A549 (cell line): ENCODE measurements at regions not wholly inside any gene's neighbourhood (a gene's known extent, or its start where the extent isn't known, plus 50 kb on each side); places are given as distances from the start of the nearest gene placed in this dataset.

Experiments used
- ATAC-seq, 2 experiments: fragments of 200-7000 bp in 1 of 2; fragments of >200 bp in 1 of 2; cut with Nextera tagmentation in 1 of 2; cut with Tn5 transposase in 1 of 2; 3 replicates each; pipeline versions ENCODE4 v1.8.0 to v1.9.1; 2018 to 2020; ENCODE audit warnings: mild to moderate bottlenecking in 1 of 2, moderate library complexity in 1 of 2
- CTCF ChIA-PET: fragments of 300-600 bp; sonication (Branson Sonifier 250); formaldehyde crosslinking; extraction: SDS; loops from one replicate; lab custom pipeline; 2021; ENCODE audit warnings: antibody characterized with exemption, inconsistent platforms; lab: Yijun Ruan, JAX
- POLR2A ChIA-PET: fragments of 350-600 bp; formaldehyde crosslinking; extraction: SDS; loops from one replicate; lab custom pipeline; 2021; ENCODE audit warnings: antibody characterized with exemption, inconsistent platforms; lab: Yijun Ruan, JAX
- DNase-seq, 2 experiments: peaks; one replicate each; pipeline versions ENCODE4 v3.0.0 to v3.0.0-alpha.2; 2011 to 2016; ENCODE audit warnings: low read depth in 1 of 2, low spot score in 1 of 2
- FAIRE-seq: peaks from 2 replicates; lab custom pipeline; 2011; peaks lifted over from hg19 to GRCh38; lab: Jason Lieb, UNC
- H3K27ac ChIP-seq, 2 experiments: fragments of >200 bp; sonication (Bioruptor Twin); formaldehyde crosslinking; 3 replicates each; pipeline ENCODE4 v1.5.1; 2016 to 2017
- H3K4me1 ChIP-seq: fragments of >200 bp; sonication (Bioruptor Twin); formaldehyde crosslinking; 3 replicates; pipeline ENCODE4 v1.6.1; 2016
- H3K4me2 ChIP-seq: fragments of >200 bp; sonication (Bioruptor Twin); formaldehyde crosslinking; 3 replicates; pipeline ENCODE4 v1.6.1; 2016
- H3K4me3 ChIP-seq: fragments of >200 bp; sonication (Bioruptor Twin); formaldehyde crosslinking; 3 replicates; pipeline ENCODE4 v1.5.1; 2016
- H3K9me3 ChIP-seq: fragments of >200 bp; sonication (Bioruptor Twin); formaldehyde crosslinking; 3 replicates; pipeline ENCODE4 v1.6.1; 2016
- ATOH8 ChIP-seq: fragments of 250-450 bp; sonication (Bioruptor Pico); IDR thresholded peaks from 2 replicates; pipeline ENCODE4 v1.5.0; 2020; ENCODE audit warnings: low read depth, mild to moderate bottlenecking, moderate library complexity
- CBX2 ChIP-seq: fragments of 200-600 bp; sonication (generic); IDR thresholded peaks from 2 replicates; pipeline ENCODE4 v1.6.1; 2016; ENCODE audit warnings: low read depth, mild to moderate bottlenecking, borderline replicate concordance
- CBX8 ChIP-seq: fragments of 200-600 bp; sonication (generic); IDR thresholded peaks from 2 replicates; pipeline ENCODE4 v1.6.1; 2016
- CEBPB ChIP-seq, 2 experiments: fragments of >200 bp in 1 of 2; sonication (Bioruptor Twin) in 1 of 2; formaldehyde crosslinking in 1 of 2; IDR thresholded peaks; 2 replicates each; pipeline ENCODE4 v1.6.1; 2012 to 2016
- CTCF ChIP-seq: fragments of >200 bp; sonication (Bioruptor Twin); formaldehyde crosslinking; IDR thresholded peaks from 3 replicates; pipeline ENCODE4 v1.5.1; 2016
- EHF ChIP-seq: fragments of 250-450 bp; sonication (Bioruptor Pico); IDR thresholded peaks from 2 replicates; pipeline ENCODE4 v1.5.0; 2020; ENCODE audit warnings: mild to moderate bottlenecking
- FOSL2 ChIP-seq, 2 experiments: fragments of 450-650 bp in 1 of 2; fragments of >200 bp in 1 of 2; sonication (Bioruptor Twin) in 1 of 2; formaldehyde crosslinking; IDR thresholded peaks; 2 replicates each; pipeline versions ENCODE4 v1.5.0 to v1.6.1; 2016 to 2020; ENCODE audit warnings: mild to moderate bottlenecking in 1 of 2, moderate library complexity in 1 of 2
- FOXS1 ChIP-seq: fragments of 250-450 bp; sonication (Bioruptor Pico); IDR thresholded peaks from 2 replicates; pipeline ENCODE4 v1.5.0; 2020; ENCODE audit warnings: mild to moderate bottlenecking, moderate library complexity
- HES2 ChIP-seq: fragments of >200 bp; sonication (Bioruptor Twin); formaldehyde crosslinking; IDR thresholded peaks from 2 replicates; pipeline ENCODE4 v1.6.1; 2016
- HEYL ChIP-seq: fragments of 250-450 bp; sonication (Bioruptor Pico); IDR thresholded peaks from 2 replicates; pipeline ENCODE4 v1.8.0; 2021; ENCODE audit warnings: mild to moderate bottlenecking, moderate library complexity
- HOXB13 ChIP-seq: fragments of 250-450 bp; sonication (Bioruptor Pico); IDR thresholded peaks from 2 replicates; pipeline ENCODE4 v1.5.0; 2020; ENCODE audit warnings: low read depth, mild to moderate bottlenecking, moderate library complexity
- HOXB5 ChIP-seq: fragments of 250-450 bp; sonication (Bioruptor Pico); IDR thresholded peaks from 2 replicates; pipeline ENCODE4 v1.5.0; 2020; ENCODE audit warnings: mild to moderate bottlenecking, moderate library complexity
- JUN ChIP-seq, 2 experiments: fragments of >200 bp; sonication (Bioruptor Twin); formaldehyde crosslinking; IDR thresholded peaks; 2 replicates in 1 of 2; 3 replicates in 1 of 2; pipeline ENCODE4 v1.6.1; 2016 to 2017
- JUNB ChIP-seq: fragments of >200 bp; sonication (Bioruptor Twin); formaldehyde crosslinking; IDR thresholded peaks from 2 replicates; pipeline ENCODE4 v1.6.1; 2016
- KDM1A ChIP-seq: fragments of 200-600 bp; sonication (generic); IDR thresholded peaks from 2 replicates; pipeline ENCODE4 v1.6.1; 2016; ENCODE audit warnings: low read depth, mild to moderate bottlenecking
- MAFK ChIP-seq: fragments of 450-650 bp; IDR thresholded peaks from 2 replicates; pipeline ENCODE4 v1.6.1; 2014; ENCODE audit not compliant: partially characterized antibody
- MYC ChIP-seq: IDR thresholded peaks from 2 replicates; pipeline ENCODE4 v1.6.1; 2012; ENCODE audit warnings: mild to moderate bottlenecking, inconsistent platforms, low read length, improper control_type of control experiment, borderline replicate concordance
- PHF8 ChIP-seq: fragments of 200-600 bp; sonication (generic); IDR thresholded peaks from 2 replicates; pipeline ENCODE4 v1.6.1; 2016; ENCODE audit warnings: low read depth, mild to moderate bottlenecking, antibody characterized with exemption, moderate library complexity, borderline replicate concordance
- POLR2A ChIP-seq: IDR thresholded peaks from 2 replicates; pipeline ENCODE4 v1.6.1; 2012; ENCODE audit warnings: mild to moderate bottlenecking, low read length
- RAD21 ChIP-seq, 2 experiments: fragments of >200 bp in 1 of 2; sonication (Bioruptor Twin) in 1 of 2; formaldehyde crosslinking in 1 of 2; IDR thresholded peaks in 1 of 2; conservative IDR thresholded peaks in 1 of 2; 2 replicates in 1 of 2; 3 replicates in 1 of 2; pipeline ENCODE4 v1.6.1; 2012 to 2018; ENCODE audit warnings: inconsistent platforms in 1 of 2
- RARB ChIP-seq: fragments of 250-450 bp; sonication (Bioruptor Pico); IDR thresholded peaks from 2 replicates; pipeline ENCODE4 v1.8.0; 2021; ENCODE audit warnings: mild to moderate bottlenecking, moderate library complexity
- REST ChIP-seq: fragments of 200-600 bp; sonication (generic); IDR thresholded peaks from 2 replicates; pipeline ENCODE4 v1.6.1; 2016; ENCODE audit warnings: antibody characterized with exemption, mild to moderate bottlenecking, moderate library complexity
- SMC3 ChIP-seq: fragments of >200 bp; sonication (Bioruptor Twin); formaldehyde crosslinking; IDR thresholded peaks from 3 replicates; pipeline ENCODE4 v1.6.1; 2018; ENCODE audit warnings: inconsistent platforms
- TFCP2L1 ChIP-seq: fragments of 250-450 bp; sonication (Bioruptor Pico); IDR thresholded peaks from 2 replicates; pipeline ENCODE4 v1.5.0; 2021; ENCODE audit warnings: mild to moderate bottlenecking
- ZFP36 ChIP-seq: fragments of 450-650 bp; IDR thresholded peaks from 2 replicates; pipeline ENCODE4 v1.6.1; 2014; ENCODE audit warnings: borderline replicate concordance; ENCODE audit not compliant: partially characterized antibody
- WGBS: methylation state at CpG from one replicate; pipeline ENCODE4 v1.1.6; 2017; ENCODE audit errors: missing lambda C conversion rate; 5-methylcytosine and 5-hydroxymethylcytosine counted together

GRCh38 chr3:34925851-34926250 lies 713.5 kb upstream of the ARPP21 start:
- no peak for ATAC-seq
- TF ChIP-seq PHF8, result no peak
- TF ChIP-seq RAD21 (conservative IDR thresholded peaks at IDR 0.05 in 1 of 2, IDR thresholded peaks at IDR 0.05 in 1 of 2), result no peak
- TF ChIP-seq REST, result no peak
- no peak for TF ChIP-seq HEYL
- TF ChIP-seq CBX2, result no peak
- no peak for TF ChIP-seq RARB
- TF ChIP-seq, all 56 proteins: peak for 0
- H3K4me2 ChIP-seq, result no peak overlapping the region
- DNase-seq (no peak), FAIRE-seq (no peak)
- 44% methylated on average over 1 of the region's 1 CpG for WGBS
- H3K27ac ChIP-seq, result no peak overlapping the region
- no peak overlapping the region for H3K4me3 ChIP-seq
- CTCF ChIA-PET, result no interaction called here
- peaks cover 2% of the 10 kb centered on the region; the same call in 1 of the 3 replicates for H3K9me3 ChIP-seq
- POLR2A ChIA-PET, result no interaction called here
- H3K4me1 ChIP-seq, result no peaks in the 10 kb centered on the region

GRCh38 chr3:34929036-34929435 lies 710.3 kb upstream of the ARPP21 start:
- TF ChIP-seq FOSL2 (IDR thresholded peaks at IDR 0.05), result no peak
- peak; percentile 20; the same call in 1 of the 2 replicates for TF ChIP-seq FOSL2 (CRISPR knock-in tag; IDR thresholded peaks at IDR 0.05)
- TF ChIP-seq HOXB5 (CRISPR knock-in tag), result no peak
- no peak for TF ChIP-seq ZFP36
- TF ChIP-seq HES2, result no peak
- no peak overlapping the region for H3K4me3 ChIP-seq
- no peak overlapping the region for H3K27ac ChIP-seq
- CTCF ChIA-PET, result no interaction called here
- FAIRE-seq, result no peak
- H3K9me3 ChIP-seq, result peaks cover 3% of the 10 kb centered on the region; the same call in 1 of the 3 replicates
- ATAC-seq, result no peak
- no peaks in the 10 kb centered on the region for H3K4me1 ChIP-seq
- POLR2A ChIA-PET, result no interaction called here
- H3K4me2 ChIP-seq, result no peak overlapping the region
- no peak for DNase-seq

GRCh38 chr3:34934660-34935059 lies 704.7 kb upstream of the ARPP21 start:
- ChIA-PET POLR2A (no interaction called here), CTCF (no interaction called here)
- Histone ChIP-seq H3K4me3 (no peak overlapping the region), H3K4me2 (no peak overlapping the region), H3K4me1 (no peaks in the 10 kb centered on the region), H3K27ac (no peak overlapping the region)
- FAIRE-seq, result no peak
- TF ChIP-seq SMC3, result no peak
- no peak for TF ChIP-seq FOXS1 (CRISPR knock-in tag)
- TF ChIP-seq, all 56 proteins: peak for 0
- DNase-seq (no peak), ATAC-seq (no peak)
- H3K9me3 ChIP-seq, result peaks cover 3% of the 10 kb centered on the region; the same call in 1 of the 3 replicates

- WGBS, result 0% methylated on average over 1 of the region's 1 CpG
- TF ChIP-seq HOXB5 (CRISPR knock-in tag) (no peak), MAFK (no peak), JUN (IDR thresholded peaks at IDR 0.05) (no peak), TFCP2L1 (CRISPR knock-in tag) (no peak), MYC (no peak), CBX8 (no peak), ATOH8 (CRISPR knock-in tag) (no peak), RARB (no peak), KDM1A (no peak), POLR2A (no peak), EHF (no peak), HEYL (no peak), CTCF (no peak), HOXB13 (CRISPR knock-in tag) (no peak), JUNB (no peak), CEBPB (IDR thresholded peaks at IDR 0.05) (no peak)
- ChIA-PET CTCF (no interaction called here), POLR2A (no interaction called here)
- H3K4me2 ChIP-seq, result no peak overlapping the region
- FAIRE-seq (no peak), DNase-seq (no peak), ATAC-seq (no peak)
- no peak overlapping the region for H3K27ac ChIP-seq
- no peaks in the 10 kb centered on the region for H3K4me1 ChIP-seq
- H3K9me3 ChIP-seq, result no peaks in the 10 kb centered on the region
- no peak overlapping the region for H3K4me3 ChIP-seq
Observed at GRCh38 chr3:34938784-34939183, 700.5 kb upstream of the ARPP21 start.
